ENCODE measurements at regions not wholly inside any gene's neighbourhood (a gene's known extent, or its start where the extent isn't known, plus 50 kb on each side); places are given as distances from the start of the nearest gene placed in this dataset.
"Not testable (repeated sequence)": the region's sequence is repeated elsewhere in the genome, so short reads cannot be mapped to it uniquely, and the experiment has no call there.

DNA sequence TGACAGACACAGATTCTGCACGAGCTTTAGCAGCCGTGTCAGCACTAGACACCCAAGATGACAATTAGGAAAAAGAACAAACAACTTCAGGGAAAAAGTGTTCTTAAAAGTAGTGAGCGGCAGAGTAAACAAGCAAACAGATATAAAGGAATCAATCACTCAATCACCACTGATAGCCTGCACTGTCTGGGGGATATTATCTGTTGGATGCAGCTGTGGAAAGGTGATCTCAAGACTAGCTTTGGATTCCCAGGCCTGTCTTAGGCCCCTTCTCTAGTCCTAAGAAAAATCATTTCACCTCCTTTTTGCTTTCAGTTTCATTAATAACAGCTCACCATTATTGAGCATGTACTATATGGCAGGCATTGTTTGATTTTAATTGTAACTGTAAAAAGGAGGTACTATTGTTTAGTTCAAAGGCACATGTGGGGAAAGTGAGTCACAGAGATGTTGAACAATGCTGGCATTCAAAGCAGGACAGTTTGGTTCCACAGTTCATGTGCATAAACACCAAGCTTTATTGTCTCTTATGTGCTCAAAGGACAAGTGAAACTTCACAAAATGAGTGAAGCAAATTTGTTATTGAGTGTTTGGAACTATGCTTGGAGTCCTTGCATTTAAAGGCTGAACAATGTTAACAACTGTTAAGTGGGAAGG is 147.3 kb upstream of the TCF4 start:
- Histone ChIP-seq H3K27ac (no peak overlapping the region), H3K9me3 (no peaks in the 10 kb centered on the region), H3K4me1 (replicated peaks) (no peaks in the 10 kb centered on the region), H3K36me3 (no peaks in the 10 kb centered on the region), H3K27me3 (replicated peaks; ENCODE audit: insufficient read depth) (no peaks in the 10 kb centered on the region), H3K4me3 (no peak overlapping the region)
- no peak for DNase-seq (ENCODE audit: low spot score)
- WGBS = 76% methylated on average over 3 of the region's 3 CpGs
- intact Hi-C loops (cut with DNase I) = no loop called here
- no peak for TF ChIP-seq POLR2AphosphoS5 (IDR thresholded peaks at IDR 0.05)
- TF ChIP-seq, protein P1, sequence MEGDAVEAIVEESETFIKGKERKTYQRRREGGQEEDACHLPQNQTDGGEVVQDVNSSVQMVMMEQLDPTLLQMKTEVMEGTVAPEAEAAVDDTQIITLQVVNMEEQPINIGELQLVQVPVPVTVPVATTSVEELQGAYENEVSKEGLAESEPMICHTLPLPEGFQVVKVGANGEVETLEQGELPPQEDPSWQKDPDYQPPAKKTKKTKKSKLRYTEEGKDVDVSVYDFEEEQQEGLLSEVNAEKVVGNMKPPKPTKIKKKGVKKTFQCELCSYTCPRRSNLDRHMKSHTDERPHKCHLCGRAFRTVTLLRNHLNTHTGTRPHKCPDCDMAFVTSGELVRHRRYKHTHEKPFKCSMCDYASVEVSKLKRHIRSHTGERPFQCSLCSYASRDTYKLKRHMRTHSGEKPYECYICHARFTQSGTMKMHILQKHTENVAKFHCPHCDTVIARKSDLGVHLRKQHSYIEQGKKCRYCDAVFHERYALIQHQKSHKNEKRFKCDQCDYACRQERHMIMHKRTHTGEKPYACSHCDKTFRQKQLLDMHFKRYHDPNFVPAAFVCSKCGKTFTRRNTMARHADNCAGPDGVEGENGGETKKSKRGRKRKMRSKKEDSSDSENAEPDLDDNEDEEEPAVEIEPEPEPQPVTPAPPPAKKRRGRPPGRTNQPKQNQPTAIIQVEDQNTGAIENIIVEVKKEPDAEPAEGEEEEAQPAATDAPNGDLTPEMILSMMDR (IDR thresholded peaks at IDR 0.05) = no peak
- no peak for TF ChIP-seq POLR2A (IDR thresholded peaks at IDR 0.05)

GRCh38 chr18:55732227-55733106 is 144.5 kb upstream of the TCF4 start:
- no peaks in the 10 kb centered on the region for H3K4me1 ChIP-seq (replicated peaks)
- no peak for DNase-seq (ENCODE audit: low spot score)
- no peaks in the 10 kb centered on the region for H3K9me3 ChIP-seq
- TF ChIP-seq POLR2A (IDR thresholded peaks at IDR 0.05) = no peak
- TF ChIP-seq POLR2AphosphoS5 (IDR thresholded peaks at IDR 0.05) = no peak
- TF ChIP-seq, protein P1 (IDR thresholded peaks at IDR 0.05) = no peak
- WGBS = 94% methylated on average over 2 of the region's 2 CpGs
- H3K27me3 ChIP-seq (replicated peaks; ENCODE audit: insufficient read depth) = no peaks in the 10 kb centered on the region
- no peaks in the 10 kb centered on the region for H3K36me3 ChIP-seq
- no peak overlapping the region for H3K27ac ChIP-seq
- intact Hi-C loops (cut with DNase I) = no loop called here
- H3K4me3 ChIP-seq = no peak overlapping the region

DNA sequence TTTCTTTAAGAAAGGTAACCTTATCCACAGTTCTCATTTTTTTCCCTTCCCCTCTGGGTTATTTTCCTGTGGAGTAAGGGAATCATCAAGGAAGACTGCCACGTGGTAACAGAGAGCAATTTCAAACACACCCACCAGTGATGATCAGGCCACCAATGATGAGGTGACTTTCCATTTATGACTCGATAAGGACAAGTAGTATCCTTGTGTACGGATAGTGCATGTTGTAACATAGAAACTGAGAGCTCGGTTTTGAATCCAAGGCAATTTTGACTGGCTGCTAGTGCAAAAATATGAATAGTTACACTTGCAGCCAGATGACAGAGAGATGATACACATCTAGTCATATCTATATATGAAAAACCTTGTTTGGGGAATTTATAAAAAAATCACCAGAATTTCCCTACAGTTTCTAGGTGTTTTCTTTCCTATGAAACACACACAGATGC is 143.6 kb upstream of the TCF4 start:
- DNase-seq (ENCODE audit: low spot score) = no peak
- no peak overlapping the region for H3K4me3 ChIP-seq
- H3K9me3 ChIP-seq = no peaks in the 10 kb centered on the region
- no peaks in the 10 kb centered on the region for H3K27me3 ChIP-seq (replicated peaks; ENCODE audit: insufficient read depth)
- H3K4me1 ChIP-seq (replicated peaks) = no peaks in the 10 kb centered on the region
- intact Hi-C loops (cut with DNase I) = no loop called here
- no peak overlapping the region for H3K27ac ChIP-seq
- 64% methylated on average over 4 of the region's 4 CpGs for WGBS
- TF ChIP-seq POLR2AphosphoS5 (IDR thresholded peaks at IDR 0.05) (no peak), POLR2A (IDR thresholded peaks at IDR 0.05) (no peak)
- TF ChIP-seq, protein P1 (IDR thresholded peaks at IDR 0.05) = no peak
- H3K36me3 ChIP-seq = no peaks in the 10 kb centered on the region

GRCh38 chr18:55721006-55721405 is 133.0 kb upstream of the TCF4 start:
- DNase-seq (ENCODE audit: low spot score); H3K27me3 ChIP-seq (replicated peaks; ENCODE audit: insufficient read depth); H3K9me3 ChIP-seq; H3K36me3 ChIP-seq; intact Hi-C loops (cut with DNase I); H3K4me3 ChIP-seq; H3K27ac ChIP-seq; H3K4me1 ChIP-seq (replicated peaks): not testable (repeated sequence)
- 89% methylated on average over 16 of the region's 21 CpGs for WGBS

DNA sequence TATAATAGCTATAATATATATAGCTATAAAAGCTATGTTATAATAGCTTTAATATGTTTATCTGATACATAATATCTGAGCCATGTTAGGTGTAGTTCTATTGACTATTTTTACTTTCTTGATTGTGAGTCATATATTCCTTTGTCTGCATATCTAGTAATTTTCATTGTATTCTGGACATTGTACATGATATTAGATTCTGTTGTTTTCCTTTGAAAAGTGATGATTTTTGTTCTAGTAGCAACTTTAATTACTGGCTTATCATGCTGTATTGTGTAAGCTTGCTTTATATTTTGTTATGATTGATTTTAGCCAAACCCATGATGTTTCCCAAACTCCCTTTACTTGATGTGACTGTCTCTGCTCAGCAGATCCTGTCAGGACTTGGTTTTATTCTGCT is 125.7 kb upstream of the TCF4 start:
- Histone ChIP-seq H3K4me3 (no peak overlapping the region), H3K9me3 (no peaks in the 10 kb centered on the region), H3K4me1 (replicated peaks) (no peaks in the 10 kb centered on the region), H3K36me3 (no peaks in the 10 kb centered on the region), H3K27me3 (replicated peaks; ENCODE audit: insufficient read depth) (no peaks in the 10 kb centered on the region), H3K27ac (no peak overlapping the region)
- intact Hi-C loops (cut with DNase I) = no loop called here
- TF ChIP-seq, protein P1 (IDR thresholded peaks at IDR 0.05) = no peak
- TF ChIP-seq POLR2A (IDR thresholded peaks at IDR 0.05) (no peak), POLR2AphosphoS5 (IDR thresholded peaks at IDR 0.05) (no peak)
- DNase-seq (ENCODE audit: low spot score) = no peak

Data from prostate gland (tissue), 2 donors.